ENCODE measurements at regions not wholly inside any gene's neighbourhood (a gene's known extent, or its start where the extent isn't known, plus 50 kb on each side); places are given as distances from the start of the nearest gene placed in this dataset.

DNA sequence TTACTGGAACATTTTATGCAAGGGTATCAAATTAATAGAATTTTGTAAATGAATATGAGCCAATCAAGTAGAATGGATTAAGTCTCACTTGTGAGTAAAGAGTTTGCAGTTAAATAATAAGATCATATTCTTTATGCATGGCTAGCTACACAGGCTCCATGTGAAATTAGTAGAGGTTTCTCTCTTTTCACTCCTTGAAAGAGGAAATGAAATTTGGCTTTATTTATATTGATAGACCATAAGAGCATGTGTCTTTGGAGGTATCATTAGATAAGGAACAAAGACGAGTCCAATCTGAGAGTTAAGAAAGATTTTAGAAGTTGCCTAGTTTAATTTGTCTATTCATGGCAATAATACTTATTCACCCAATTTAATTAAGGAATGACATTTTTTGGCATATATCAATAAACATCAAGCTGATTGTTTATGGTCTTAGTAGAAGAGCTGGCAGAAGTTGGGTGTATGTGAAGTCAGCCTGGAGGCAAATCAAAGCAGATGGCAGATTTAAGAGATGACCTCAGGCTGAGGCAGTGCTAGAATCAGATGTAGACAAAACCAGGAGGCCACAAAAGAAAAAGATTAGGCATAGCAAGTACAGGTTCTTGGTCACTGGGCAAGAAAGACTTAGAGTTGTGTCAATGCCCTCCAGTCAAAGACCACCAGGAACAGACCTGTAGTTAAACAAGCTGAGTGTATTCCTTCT, 406.5 kb upstream of the ARHGEF26 start:
- Mint-ChIP-seq H3K27me3 (peaks cover 0 to 4% of the 10 kb centered on the region in 2 donors), H3K4me1 (no peaks in the 10 kb centered on the region), H3K36me3 (no peaks in the 10 kb centered on the region), H3K9me3 (peaks cover 0 to 22% (median 2%) of the 10 kb centered on the region in 8 donors), H3K4me3 (no peak overlapping the region), H3K27ac (no peak overlapping the region)
- no peak for DNase-seq
- CTCF ChIA-PET (ENCODE audit: partially characterized antibody): no interaction called here
- Histone ChIP-seq H3K27me3 (ENCODE audit: insufficient read depth, low read length) (no peaks in the 10 kb centered on the region), H3K36me3 (ENCODE audit: insufficient read depth, low read length) (no peaks in the 10 kb centered on the region), H3K27ac (ENCODE audit: low read depth, low read length) (no peak overlapping the region), H3K9me3 (ENCODE audit: control insufficient read depth in 1 of 2, low read length in 2 of 2) (no peaks in the 10 kb centered on the region), H3K4me1 (ENCODE audit: insufficient read depth, low read length) (no peaks in the 10 kb centered on the region), H3K4me3 (ENCODE audit: low read length in 2 of 2) (no peak overlapping the region)
- POLR2A ChIA-PET (ENCODE audit: partially characterized antibody): no interaction called here
- intact Hi-C loops (cut with micrococcal nuclease): no loop called here

- Histone ChIP-seq H3K4me3 (ENCODE audit: low read length in 2 of 2) (no peak overlapping the region), H3K9me3 (ENCODE audit: control insufficient read depth in 1 of 2, low read length in 2 of 2) (no peaks in the 10 kb centered on the region), H3K36me3 (ENCODE audit: insufficient read depth, low read length) (no peaks in the 10 kb centered on the region), H3K4me1 (ENCODE audit: insufficient read depth, low read length) (no peaks in the 10 kb centered on the region), H3K27ac (ENCODE audit: low read depth, low read length) (no peak overlapping the region), H3K27me3 (ENCODE audit: insufficient read depth, low read length) (no peaks in the 10 kb centered on the region)
- H3K9me3 Mint-ChIP-seq: no peaks in the 10 kb centered on the region
- ChIA-PET POLR2A (ENCODE audit: partially characterized antibody) (no interaction called here), CTCF (ENCODE audit: partially characterized antibody) (no interaction called here)
- H3K36me3 Mint-ChIP-seq: no peaks in the 10 kb centered on the region
- H3K27ac Mint-ChIP-seq: no peak overlapping the region
- peaks cover 0 to 2% of the 10 kb centered on the region in 2 donors for H3K27me3 Mint-ChIP-seq
- DNase-seq: no peak
- no peaks in the 10 kb centered on the region for H3K4me1 Mint-ChIP-seq
- no peak overlapping the region for H3K4me3 Mint-ChIP-seq
- intact Hi-C loops (cut with micrococcal nuclease): no loop called here
Observed at GRCh38 chr3:153722157-153722556, 399.0 kb upstream of the ARHGEF26 start.

DNA sequence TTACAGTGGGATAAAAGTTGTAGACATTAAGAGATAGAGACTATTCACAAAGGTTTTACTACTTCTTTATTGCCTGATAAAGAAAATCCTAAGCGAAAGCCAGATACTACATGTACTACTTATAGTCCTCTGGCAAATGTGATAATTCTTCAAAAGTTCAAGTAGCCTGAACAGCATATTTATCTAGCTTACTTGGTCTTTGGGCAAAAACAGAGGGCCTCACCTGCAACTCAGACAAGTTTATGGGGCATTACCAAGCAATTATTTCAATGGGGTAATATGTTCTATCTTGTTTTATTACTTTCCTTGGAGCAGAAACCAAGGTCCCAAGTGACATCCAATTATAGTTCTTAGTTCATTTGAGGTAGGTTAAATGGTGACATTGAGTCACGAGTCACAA, 390.1 kb upstream of the ARHGEF26 start:
- ChIA-PET POLR2A (ENCODE audit: partially characterized antibody) (no interaction called here), CTCF (ENCODE audit: partially characterized antibody) (no interaction called here)
- no peak for DNase-seq
- H3K4me1 Mint-ChIP-seq: no peaks in the 10 kb centered on the region
- Histone ChIP-seq H3K4me1 (ENCODE audit: insufficient read depth, low read length) (no peaks in the 10 kb centered on the region), H3K4me3 (ENCODE audit: low read length in 2 of 2) (no peak overlapping the region), H3K27me3 (ENCODE audit: insufficient read depth, low read length) (no peaks in the 10 kb centered on the region), H3K36me3 (ENCODE audit: insufficient read depth, low read length) (no peaks in the 10 kb centered on the region), H3K9me3 (ENCODE audit: control insufficient read depth in 1 of 2, low read length in 2 of 2) (no peaks in the 10 kb centered on the region), H3K27ac (ENCODE audit: low read depth, low read length) (no peak overlapping the region)
- H3K27ac Mint-ChIP-seq: no peak overlapping the region
- no peak overlapping the region for H3K4me3 Mint-ChIP-seq
- H3K27me3 Mint-ChIP-seq: no peaks in the 10 kb centered on the region
- peaks cover 0 to 31% (median 12%) of the 10 kb centered on the region in 8 donors for H3K9me3 Mint-ChIP-seq
- intact Hi-C loops (cut with micrococcal nuclease): no loop called here
- peaks cover 2 to 8% of the 10 kb centered on the region in 2 donors for H3K36me3 Mint-ChIP-seq

GRCh38 chr3:153734777-153735551, 386.2 kb upstream of the ARHGEF26 start:
- intact Hi-C loops (cut with micrococcal nuclease): no loop called here
- no peaks in the 10 kb centered on the region for H3K27me3 ChIP-seq (ENCODE audit: insufficient read depth, low read length)
- H3K27me3 Mint-ChIP-seq: peaks cover 0 to 3% of the 10 kb centered on the region in 2 donors
- no peaks in the 10 kb centered on the region for H3K4me1 Mint-ChIP-seq
- POLR2A ChIA-PET (ENCODE audit: partially characterized antibody): no interaction called here
- H3K36me3 Mint-ChIP-seq: peaks cover 2 to 8% of the 10 kb centered on the region in 2 donors
- H3K27ac Mint-ChIP-seq: peak overlapping the region in 1 of 7 donors; percentile 21
- no peak for DNase-seq
- H3K36me3 ChIP-seq (ENCODE audit: insufficient read depth, low read length): no peaks in the 10 kb centered on the region
- H3K4me3 ChIP-seq (ENCODE audit: low read length in 2 of 2): no peak overlapping the region
- no peaks in the 10 kb centered on the region for H3K9me3 ChIP-seq (ENCODE audit: control insufficient read depth in 1 of 2, low read length in 2 of 2)
- H3K9me3 Mint-ChIP-seq: peaks cover 0 to 31% (median 12%) of the 10 kb centered on the region in 8 donors
- no peak overlapping the region for H3K4me3 Mint-ChIP-seq
- H3K27ac ChIP-seq (ENCODE audit: low read depth, low read length): no peak overlapping the region
- H3K4me1 ChIP-seq (ENCODE audit: insufficient read depth, low read length): no peaks in the 10 kb centered on the region
- CTCF ChIA-PET (ENCODE audit: partially characterized antibody): interaction anchor here (1.1 kb wide), 1 partner anchor 49 kb away, joined by 3 read pairs; no protein-coding TSS in a partner anchor

- intact Hi-C loops (cut with micrococcal nuclease): no loop called here
- H3K4me3 ChIP-seq (ENCODE audit: low read length in 2 of 2): no peak overlapping the region
- DNase-seq: no peak
- no peak overlapping the region for H3K27ac Mint-ChIP-seq
- no peak overlapping the region for H3K4me3 Mint-ChIP-seq
- H3K27me3 Mint-ChIP-seq: peaks cover 0 to 3% of the 10 kb centered on the region in 2 donors
- ChIA-PET CTCF (ENCODE audit: partially characterized antibody) (no interaction called here), POLR2A (ENCODE audit: partially characterized antibody) (no interaction called here)
- H3K4me1 ChIP-seq (ENCODE audit: insufficient read depth, low read length): no peaks in the 10 kb centered on the region
- no peaks in the 10 kb centered on the region for H3K9me3 ChIP-seq (ENCODE audit: control insufficient read depth in 1 of 2, low read length in 2 of 2)
- H3K9me3 Mint-ChIP-seq: peaks cover 0 to 1% (median 0%) of the 10 kb centered on the region in 8 donors
- H3K36me3 ChIP-seq (ENCODE audit: insufficient read depth, low read length): no peaks in the 10 kb centered on the region
- no peak overlapping the region for H3K27ac ChIP-seq (ENCODE audit: low read depth, low read length)
- no peaks in the 10 kb centered on the region for H3K4me1 Mint-ChIP-seq
- H3K36me3 Mint-ChIP-seq: no peaks in the 10 kb centered on the region
- H3K27me3 ChIP-seq (ENCODE audit: insufficient read depth, low read length): no peaks in the 10 kb centered on the region
Observed at GRCh38 chr3:153740109-153740508, 381.1 kb upstream of the ARHGEF26 start.

DNA sequence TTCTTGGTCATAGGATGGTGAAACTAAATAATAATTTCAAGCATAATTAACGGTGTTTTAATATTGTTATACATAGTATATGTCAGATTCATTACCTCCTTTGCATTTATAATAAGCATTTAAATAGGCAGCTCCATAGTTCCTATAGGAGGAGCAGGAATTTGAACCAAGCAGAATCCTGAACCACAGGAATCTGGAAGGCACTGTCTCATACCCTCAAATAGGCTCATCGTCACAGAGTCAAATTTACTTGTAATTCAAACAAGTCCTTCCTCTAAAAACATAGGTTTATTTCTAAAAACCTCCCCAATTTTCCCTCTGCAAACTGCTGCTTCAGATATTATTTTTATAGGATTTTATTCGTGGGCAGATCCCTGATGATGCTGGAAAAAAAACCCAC, 376.3 kb upstream of the ARHGEF26 start:
- Histone ChIP-seq H3K4me3 (ENCODE audit: low read length in 2 of 2) (no peak overlapping the region), H3K27ac (ENCODE audit: low read depth, low read length) (no peak overlapping the region), H3K27me3 (ENCODE audit: insufficient read depth, low read length) (no peaks in the 10 kb centered on the region), H3K9me3 (ENCODE audit: control insufficient read depth in 1 of 2, low read length in 2 of 2) (no peaks in the 10 kb centered on the region), H3K36me3 (ENCODE audit: insufficient read depth, low read length) (no peaks in the 10 kb centered on the region), H3K4me1 (ENCODE audit: insufficient read depth, low read length) (no peaks in the 10 kb centered on the region)
- intact Hi-C loops (cut with micrococcal nuclease): no loop called here
- H3K4me1 Mint-ChIP-seq: peaks cover 0 to 2% (median 0%) of the 10 kb centered on the region in 4 donors
- H3K27me3 Mint-ChIP-seq: no peaks in the 10 kb centered on the region
- no peaks in the 10 kb centered on the region for H3K9me3 Mint-ChIP-seq
- CTCF ChIA-PET (ENCODE audit: partially characterized antibody): no interaction called here
- POLR2A ChIA-PET (ENCODE audit: partially characterized antibody): no interaction called here
- no peak overlapping the region for H3K27ac Mint-ChIP-seq
- no peaks in the 10 kb centered on the region for H3K36me3 Mint-ChIP-seq
- no peak for DNase-seq
- no peak overlapping the region for H3K4me3 Mint-ChIP-seq

DNA sequence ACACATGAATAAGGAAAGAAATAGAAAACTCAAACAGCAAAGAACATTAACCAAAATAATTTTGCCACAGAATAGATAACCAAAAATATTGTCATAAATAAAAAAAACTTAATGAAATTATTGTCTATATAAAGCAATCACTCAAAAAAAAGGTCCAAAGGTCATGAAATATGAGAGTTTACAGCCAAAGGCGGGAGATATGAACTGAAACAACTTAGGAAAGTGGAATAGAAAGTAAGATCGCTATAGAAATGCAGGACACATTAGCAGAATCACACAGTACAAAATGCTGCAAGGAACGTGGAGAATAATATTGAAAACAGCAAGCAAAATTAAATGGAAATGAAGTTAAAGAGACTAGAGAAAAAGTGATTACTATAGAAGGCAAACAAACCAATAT, 375.0 kb upstream of the ARHGEF26 start:
- DNase-seq: no peak
- no peaks in the 10 kb centered on the region for H3K9me3 ChIP-seq (ENCODE audit: control insufficient read depth in 1 of 2, low read length in 2 of 2)

More for the DNA sequence above, 375.0 kb upstream of the ARHGEF26 start:
- Mint-ChIP-seq H3K36me3 (no peaks in the 10 kb centered on the region), H3K9me3 (no peaks in the 10 kb centered on the region), H3K27ac (no peak overlapping the region), H3K4me1 (peaks cover 0 to 2% (median 0%) of the 10 kb centered on the region in 4 donors), H3K4me3 (no peak overlapping the region), H3K27me3 (no peaks in the 10 kb centered on the region)
- H3K4me3 ChIP-seq (ENCODE audit: low read length in 2 of 2): no peak overlapping the region
- H3K4me1 ChIP-seq (ENCODE audit: insufficient read depth, low read length): no peaks in the 10 kb centered on the region
- ChIA-PET POLR2A (ENCODE audit: partially characterized antibody) (no interaction called here), CTCF (ENCODE audit: partially characterized antibody) (no interaction called here)
- H3K27me3 ChIP-seq (ENCODE audit: insufficient read depth, low read length): no peaks in the 10 kb centered on the region
- no peak overlapping the region for H3K27ac ChIP-seq (ENCODE audit: low read depth, low read length)
- intact Hi-C loops (cut with micrococcal nuclease): no loop called here
- no peaks in the 10 kb centered on the region for H3K36me3 ChIP-seq (ENCODE audit: insufficient read depth, low read length)

Measured in CD4-positive, alpha-beta memory T cell (primary cell).